ENCODE measurements at regions not wholly inside any gene's neighbourhood (a gene's known extent, or its start where the extent isn't known, plus 50 kb on each side); places are given as distances from the start of the nearest gene placed in this dataset.

- no peak for DNase-seq
- no peak for ATAC-seq
- intact Hi-C loops (cut with micrococcal nuclease): no loop called here
Observed at GRCh38 chr16:79293836-79294460, 306.6 kb downstream of the MAF start.

GRCh38 chr16:79288066-79288465 is 312.5 kb downstream of the MAF start:
- no peak for DNase-seq
- no peak for ATAC-seq
- intact Hi-C loops (cut with micrococcal nuclease): no loop called here

GRCh38 chr16:79287424-79287917 is 313.1 kb downstream of the MAF start:
- intact Hi-C loops (cut with micrococcal nuclease): no loop called here
- DNase-seq: no peak
- ATAC-seq: peak; percentile 15

GRCh38 chr16:79286646-79287423 is 313.7 kb downstream of the MAF start:
- peak; percentile 85 for ATAC-seq
- intact Hi-C loops (cut with micrococcal nuclease): no loop called here
- peak; percentile 68 for DNase-seq

GRCh38 chr16:79284766-79285165 is 315.8 kb downstream of the MAF start:
- intact Hi-C loops (cut with micrococcal nuclease): no loop called here
- ATAC-seq: peak; percentile 70
- no peak for DNase-seq

- intact Hi-C loops (cut with micrococcal nuclease): no loop called here
- ATAC-seq (no peak), DNase-seq (no peak)
Observed at GRCh38 chr16:79283578-79283977, 317.0 kb downstream of the MAF start.

- no peak for DNase-seq
- intact Hi-C loops (cut with micrococcal nuclease): no loop called here
- ATAC-seq: no peak
Observed at GRCh38 chr16:79282806-79283205, 317.7 kb downstream of the MAF start.

- intact Hi-C loops (cut with micrococcal nuclease): no loop called here
- DNase-seq (no peak), ATAC-seq (no peak)
Observed at GRCh38 chr16:79278506-79278905, 322.0 kb downstream of the MAF start.

GRCh38 chr16:79276501-79276900 is 324.0 kb downstream of the MAF start:
- ATAC-seq (no peak), DNase-seq (no peak)
- intact Hi-C loops (cut with micrococcal nuclease): no loop called here

- no peak for ATAC-seq
- intact Hi-C loops (cut with micrococcal nuclease): no loop called here
Observed at GRCh38 chr16:79274264-79274663, 326.3 kb downstream of the MAF start.

GRCh38 chr16:79272141-79272577 is 328.4 kb downstream of the MAF start:
- no peak for ATAC-seq
- intact Hi-C loops (cut with micrococcal nuclease): no loop called here

More at GRCh38 chr16:79274264-79274663, 326.3 kb downstream of the MAF start:
- no peak for DNase-seq

GRCh38 chr16:79271583-79271982 is 329.0 kb downstream of the MAF start:
- intact Hi-C loops (cut with micrococcal nuclease): no loop called here
- ATAC-seq (no peak), DNase-seq (no peak)

More at GRCh38 chr16:79272141-79272577, 328.4 kb downstream of the MAF start:
- DNase-seq: no peak

GRCh38 chr16:79270011-79270410 is 330.5 kb downstream of the MAF start:
- intact Hi-C loops (cut with micrococcal nuclease): no loop called here
- no peak for ATAC-seq
- DNase-seq: no peak

GRCh38 chr16:79269211-79269863 is 331.2 kb downstream of the MAF start:
- ATAC-seq (no peak), DNase-seq (no peak)
- intact Hi-C loops (cut with micrococcal nuclease): no loop called here

- ATAC-seq: no peak
- intact Hi-C loops (cut with micrococcal nuclease): no loop called here
Observed at GRCh38 chr16:79267781-79268180, 332.8 kb downstream of the MAF start.

GRCh38 chr16:79267146-79267545 is 333.4 kb downstream of the MAF start:
- intact Hi-C loops (cut with micrococcal nuclease): no loop called here
- DNase-seq (no peak), ATAC-seq (no peak)

More at GRCh38 chr16:79267781-79268180, 332.8 kb downstream of the MAF start:
- no peak for DNase-seq

- ATAC-seq: no peak
- DNase-seq: no peak
- intact Hi-C loops (cut with micrococcal nuclease): no loop called here
Observed at GRCh38 chr16:79265701-79266100, 334.8 kb downstream of the MAF start.

- intact Hi-C loops (cut with micrococcal nuclease): no loop called here
- ATAC-seq: no peak
Observed at GRCh38 chr16:79265196-79265595, 335.3 kb downstream of the MAF start.

GRCh38 chr16:79264237-79265109 is 336.1 kb downstream of the MAF start:
- no peak for DNase-seq
- intact Hi-C loops (cut with micrococcal nuclease): no loop called here
- ATAC-seq: peak; percentile 46

More at GRCh38 chr16:79265196-79265595, 335.3 kb downstream of the MAF start:
- no peak for DNase-seq

All from left ventricle myocardium superior (tissue), 1 donor.